Mesenchymal stem cell (in vitro differentiated cells and primary cell): ENCODE measurements at regions not wholly inside any gene's neighbourhood (a gene's known extent, or its start where the extent isn't known, plus 50 kb on each side); places are given as distances from the start of the nearest gene placed in this dataset.

Experiments
- DNase-seq: peaks from one replicate; pipeline ENCODE4 v3.0.0-alpha.2; 2013
- H2AFZ ChIP-seq: one replicate; pipeline ENCODE4 v1.6.1; 2013; ENCODE audit warnings: low read depth, mild to moderate bottlenecking, control low read depth, inconsistent platforms, low read length, moderate library complexity
- H2AK5ac ChIP-seq: 2 replicates; pipeline ENCODE4 v1.6.1; 2013; ENCODE audit warnings: low read length, moderate library complexity, mild to moderate bottlenecking, inconsistent platforms; ENCODE audit not compliant: severe bottlenecking
- H2BK120ac ChIP-seq: one replicate; pipeline ENCODE4 v1.6.1; 2013; ENCODE audit warnings: low read depth, mild to moderate bottlenecking, inconsistent platforms, low read length, moderate library complexity
- H2BK12ac ChIP-seq, 2 experiments: one replicate each; pipeline ENCODE4 v1.6.1; 2013; ENCODE audit warnings: inconsistent platforms in 2 of 2, low read length in 2 of 2, mild to moderate bottlenecking in 2 of 2, moderate library complexity in 2 of 2, control low read depth in 1 of 2
- H2BK15ac ChIP-seq: one replicate; pipeline ENCODE4 v1.6.1; 2013; ENCODE audit warnings: mild to moderate bottlenecking, low read depth, inconsistent platforms; ENCODE audit not compliant: poor library complexity, severe bottlenecking
- H2BK5ac ChIP-seq: 2 replicates; pipeline ENCODE4 v1.6.1; 2013; ENCODE audit warnings: low read depth, mild to moderate bottlenecking, low read length, control low read depth, inconsistent platforms; ENCODE audit not compliant: poor library complexity, severe bottlenecking
- H3K14ac ChIP-seq, 2 experiments: one replicate each; pipeline ENCODE4 v1.6.1; 2013; ENCODE audit warnings: inconsistent platforms in 2 of 2, low read length in 2 of 2, control low read depth in 1 of 2, mild to moderate bottlenecking in 1 of 2, moderate library complexity in 1 of 2
- H3K18ac ChIP-seq, 2 experiments: one replicate each; pipeline ENCODE4 v1.6.1; 2013; ENCODE audit warnings: inconsistent platforms in 2 of 2, low read length in 2 of 2, control low read depth in 1 of 2, low read depth in 1 of 2, mild to moderate bottlenecking in 1 of 2
- H3K23ac ChIP-seq, 2 experiments: one replicate each; pipeline ENCODE4 v1.6.1; 2013; ENCODE audit warnings: inconsistent platforms in 2 of 2, low read length in 2 of 2, mild to moderate bottlenecking in 2 of 2, moderate library complexity in 2 of 2, control low read depth in 1 of 2
- H3K27ac ChIP-seq: 2 replicates; pipeline ENCODE4 v1.5.1; 2013; ENCODE audit warnings: mild to moderate bottlenecking, moderate library complexity, low read length, control low read depth, inconsistent platforms; ENCODE audit not compliant: poor library complexity, severe bottlenecking
- H3K27me3 ChIP-seq, 2 experiments: 2 replicates each; pipeline versions ENCODE4 v1.6.1 to v1.7.0; 2013; ENCODE audit warnings: low read length in 2 of 2, mild to moderate bottlenecking in 2 of 2, moderate library complexity in 2 of 2, control low read depth in 1 of 2, inconsistent platforms in 1 of 2; ENCODE audit not compliant: control insufficient read depth in 1 of 2, insufficient read depth in 1 of 2
- H3K36me3 ChIP-seq, 2 experiments: 2 replicates each; pipeline versions ENCODE4 v1.6.1 to v1.7.0; 2013; ENCODE audit warnings: low read length in 2 of 2, control low read depth in 1 of 2, inconsistent platforms in 1 of 2, low read depth in 1 of 2, mild to moderate bottlenecking in 1 of 2; ENCODE audit not compliant: insufficient read depth in 2 of 2, control insufficient read depth in 1 of 2
- H3K4ac ChIP-seq, 2 experiments: one replicate each; pipeline ENCODE4 v1.6.1; 2013; ENCODE audit warnings: inconsistent platforms in 2 of 2, low read length in 2 of 2, mild to moderate bottlenecking in 2 of 2, moderate library complexity in 2 of 2, control low read depth in 1 of 2, low read depth in 1 of 2
- H3K4me1 ChIP-seq: 2 replicates; pipeline ENCODE4 v1.6.1; 2013; ENCODE audit warnings: low read depth, low read length, control low read depth; ENCODE audit not compliant: control insufficient read depth, insufficient read depth
- H3K4me2 ChIP-seq: 2 replicates; pipeline ENCODE4 v1.6.1; 2013; ENCODE audit warnings: low read length, mild to moderate bottlenecking, inconsistent platforms; ENCODE audit not compliant: poor library complexity, severe bottlenecking
- H3K4me3 ChIP-seq, 2 experiments: 2 replicates each; pipeline versions ENCODE4 v1.5.1 to v1.7.0; 2013; ENCODE audit warnings: low read length in 2 of 2, mild to moderate bottlenecking in 2 of 2, control low read depth in 1 of 2, low read depth in 1 of 2; ENCODE audit not compliant: insufficient read depth in 1 of 2
- H3K79me1 ChIP-seq: replicated peaks from 2 replicates; pipeline ENCODE4 v1.6.1; 2013; ENCODE audit warnings: mild to moderate bottlenecking, control low read depth, low read length, inconsistent platforms; ENCODE audit not compliant: poor library complexity, severe bottlenecking
- H3K9ac ChIP-seq: 2 replicates; pipeline ENCODE4 v1.7.0; 2013; ENCODE audit warnings: mild to moderate bottlenecking, low read length, moderate library complexity
- H3K9me3 ChIP-seq: 2 replicates; pipeline ENCODE4 v1.7.0; 2013; ENCODE audit warnings: mild to moderate bottlenecking, low read length; ENCODE audit not compliant: control insufficient read depth
- H4K8ac ChIP-seq: one replicate; pipeline ENCODE4 v1.6.1; 2013; ENCODE audit warnings: inconsistent platforms, mild to moderate bottlenecking, low read length, moderate library complexity
- H4K91ac ChIP-seq: one replicate; pipeline ENCODE4 v1.6.1; 2013; ENCODE audit warnings: mild to moderate bottlenecking, low read length, inconsistent platforms
- WGBS: methylation state at CpG from one replicate; pipeline ENCODE4 v1.1.7; 2013; ENCODE audit warnings: mixed read lengths; 5-methylcytosine and 5-hydroxymethylcytosine counted together

- no peak overlapping the region for H3K18ac ChIP-seq
- 90% methylated on average over 2 of the region's 2 CpGs for WGBS
- H3K23ac ChIP-seq: no peak overlapping the region
- H3K27ac ChIP-seq: no peak overlapping the region
- no peak overlapping the region for H4K8ac ChIP-seq
- H3K14ac ChIP-seq: no peak overlapping the region
- H3K27me3 ChIP-seq: no peaks in the 10 kb centered on the region
- no peak overlapping the region for H2BK5ac ChIP-seq
- H3K4me2 ChIP-seq: no peak overlapping the region
- no peaks in the 10 kb centered on the region for H3K36me3 ChIP-seq
- no peak overlapping the region for H4K91ac ChIP-seq
- H3K4me1 ChIP-seq: peaks cover 6% of the 10 kb centered on the region
- H2AK5ac ChIP-seq: peak overlapping the region; percentile 77
- no peak overlapping the region for H3K9ac ChIP-seq
- H2BK120ac ChIP-seq: no peak overlapping the region
- peaks cover 15% of the 10 kb centered on the region for H3K9me3 ChIP-seq
- H3K4ac ChIP-seq: no peak overlapping the region
- H2BK15ac ChIP-seq: no peak overlapping the region
- DNase-seq: no peak
- no peaks in the 10 kb centered on the region for H3K79me1 ChIP-seq
- H2BK12ac ChIP-seq: peak overlapping the region in 1 of 2 experiments; percentile 52
- no peak overlapping the region for H2AFZ ChIP-seq
- H3K4me3 ChIP-seq: no peak overlapping the region
These were observed 241.6 kb upstream of the FN1 start for GRCh38 chr2:215677481-215677880.

- no peak overlapping the region for H3K18ac ChIP-seq
- H2BK12ac ChIP-seq: no peak overlapping the region
- H2AFZ ChIP-seq: no peak overlapping the region
- no peaks in the 10 kb centered on the region for H3K36me3 ChIP-seq
- no peak overlapping the region for H2BK5ac ChIP-seq
- peaks cover 13% of the 10 kb centered on the region for H3K9me3 ChIP-seq
- H3K79me1 ChIP-seq: no peaks in the 10 kb centered on the region
- H3K27ac ChIP-seq: no peak overlapping the region
- H2AK5ac ChIP-seq: no peak overlapping the region
- H3K4me1 ChIP-seq: no peaks in the 10 kb centered on the region
- no peak overlapping the region for H3K23ac ChIP-seq
- WGBS: no CpG with 5 or more reads among the region's 1 CpG
- no peak overlapping the region for H3K9ac ChIP-seq
- H3K27me3 ChIP-seq: no peaks in the 10 kb centered on the region
- H4K91ac ChIP-seq: no peak overlapping the region
- no peak overlapping the region for H2BK15ac ChIP-seq
- no peak overlapping the region for H3K14ac ChIP-seq
- H4K8ac ChIP-seq: no peak overlapping the region
- H2BK120ac ChIP-seq: no peak overlapping the region
- no peak for DNase-seq
- no peak overlapping the region for H3K4ac ChIP-seq
- no peak overlapping the region for H3K4me2 ChIP-seq
- no peak overlapping the region for H3K4me3 ChIP-seq
These were observed 236.5 kb upstream of the FN1 start for GRCh38 chr2:215672406-215672805.

GRCh38 chr2:215671691-215672090, 235.8 kb upstream of the FN1 start:
- H3K4me2 ChIP-seq: no peak overlapping the region
- WGBS: 85% methylated on average over 5 of the region's 6 CpGs

GRCh38 chr2:215671244-215671643, 235.4 kb upstream of the FN1 start:
- Histone ChIP-seq H3K9me3 (peaks cover 13% of the 10 kb centered on the region), H3K4me2 (no peak overlapping the region), H3K9ac (no peak overlapping the region), H2BK5ac (no peak overlapping the region), H3K27ac (no peak overlapping the region), H2AFZ (no peak overlapping the region), H2BK15ac (no peak overlapping the region), H2BK120ac (no peak overlapping the region), H3K79me1 (no peaks in the 10 kb centered on the region), H3K18ac (no peak overlapping the region), H3K23ac (no peak overlapping the region), H3K4me3 (no peak overlapping the region), H3K14ac (no peak overlapping the region), H3K36me3 (no peaks in the 10 kb centered on the region), H3K27me3 (no peaks in the 10 kb centered on the region), H2BK12ac (no peak overlapping the region), H2AK5ac (no peak overlapping the region), H4K91ac (no peak overlapping the region), H4K8ac (no peak overlapping the region), H3K4ac (no peak overlapping the region), H3K4me1 (no peaks in the 10 kb centered on the region)
- DNase-seq: no peak
- 97% methylated on average over 2 of the region's 2 CpGs for WGBS

More at GRCh38 chr2:215671691-215672090, 235.8 kb upstream of the FN1 start:
- H3K27me3 ChIP-seq: no peaks in the 10 kb centered on the region
- H3K9ac ChIP-seq: no peak overlapping the region
- H2AK5ac ChIP-seq: no peak overlapping the region
- no peak overlapping the region for H3K14ac ChIP-seq
- no peak overlapping the region for H2BK15ac ChIP-seq
- peaks cover 13% of the 10 kb centered on the region for H3K9me3 ChIP-seq
- H3K23ac ChIP-seq: no peak overlapping the region
- H3K27ac ChIP-seq: no peak overlapping the region
- H2BK12ac ChIP-seq: no peak overlapping the region
- H3K18ac ChIP-seq: no peak overlapping the region
- no peaks in the 10 kb centered on the region for H3K4me1 ChIP-seq
- H3K4ac ChIP-seq: no peak overlapping the region
- H3K4me3 ChIP-seq: no peak overlapping the region
- H4K8ac ChIP-seq: no peak overlapping the region
- no peak overlapping the region for H2AFZ ChIP-seq
- DNase-seq: no peak
- no peak overlapping the region for H2BK120ac ChIP-seq
- H3K79me1 ChIP-seq: no peaks in the 10 kb centered on the region
- H2BK5ac ChIP-seq: no peak overlapping the region
- H4K91ac ChIP-seq: no peak overlapping the region
- H3K36me3 ChIP-seq: no peaks in the 10 kb centered on the region
